ENCODE measurements at regions not wholly inside any gene's neighbourhood (a gene's known extent, or its start where the extent isn't known, plus 50 kb on each side); places are given as distances from the start of the nearest gene placed in this dataset.

DNA sequence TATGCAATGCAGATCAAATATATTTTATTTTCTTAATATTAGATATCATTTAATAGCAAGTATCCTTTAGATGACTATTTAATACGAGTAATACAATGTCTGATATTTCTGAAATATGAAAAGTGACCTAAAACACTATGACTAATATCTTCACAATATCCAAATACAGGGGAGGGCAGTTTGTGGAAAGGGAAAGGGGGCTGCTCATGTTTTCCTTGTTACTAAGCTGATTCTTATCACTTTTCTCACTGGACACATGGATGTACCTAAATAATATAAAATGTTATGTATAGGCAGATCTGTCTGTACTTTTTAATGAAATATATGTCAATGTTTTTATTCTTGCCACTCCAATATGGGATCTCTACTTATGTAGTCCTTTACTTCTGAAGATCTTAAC, 1879.1 kb upstream of the ACO1 start:
- intact Hi-C loops (cut with micrococcal nuclease), result no loop called here
- Histone ChIP-seq H3K27me3 (ENCODE audit: low read depth) (no peaks in the 10 kb centered on the region), H3K36me3 (no peaks in the 10 kb centered on the region), H3K27ac (replicated peaks) (no peak overlapping the region), H3K4me3 (no peak overlapping the region), H3K9me3 (replicated peaks) (peaks cover 5% of the 10 kb centered on the region), H3K4me1 (no peaks in the 10 kb centered on the region)
- DNase-seq, result no peak
- TF ChIP-seq CTCF (IDR thresholded peaks at IDR 0.05; ENCODE audit: borderline replicate concordance), result no peak

DNA sequence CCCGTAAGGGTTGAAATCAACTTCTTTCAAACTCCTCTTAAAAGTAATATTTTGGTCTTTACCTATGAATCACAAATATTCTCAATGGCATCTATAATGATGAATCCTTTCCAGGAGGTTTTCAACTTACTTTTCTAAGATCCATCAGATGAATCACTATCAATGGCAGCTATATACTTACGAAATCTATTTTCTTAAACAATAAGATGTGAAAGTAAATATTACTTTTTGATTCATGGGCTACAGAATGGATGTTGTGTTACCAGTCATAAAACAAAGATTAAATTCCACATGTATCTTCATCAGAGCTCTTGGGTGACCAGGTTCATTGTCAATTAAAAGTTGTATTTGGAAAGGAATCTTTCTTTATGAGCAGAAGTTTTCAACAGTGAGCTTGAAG, 1877.7 kb upstream of the ACO1 start:
- H3K27ac ChIP-seq (replicated peaks), result no peak overlapping the region
- no peaks in the 10 kb centered on the region for H3K36me3 ChIP-seq
- no peak overlapping the region for H3K4me3 ChIP-seq
- no peak for TF ChIP-seq CTCF (IDR thresholded peaks at IDR 0.05; ENCODE audit: borderline replicate concordance)
- no peaks in the 10 kb centered on the region for H3K4me1 ChIP-seq
- no peak for DNase-seq
- peaks cover 5% of the 10 kb centered on the region for H3K9me3 ChIP-seq (replicated peaks)
- H3K27me3 ChIP-seq (ENCODE audit: low read depth), result no peaks in the 10 kb centered on the region
- intact Hi-C loops (cut with micrococcal nuclease), result no loop called here

GRCh38 chr9:30507166-30507565, 1877.3 kb upstream of the ACO1 start:
- H3K27me3 ChIP-seq (ENCODE audit: low read depth), result no peaks in the 10 kb centered on the region
- TF ChIP-seq CTCF (IDR thresholded peaks at IDR 0.05; ENCODE audit: borderline replicate concordance), result no peak
- intact Hi-C loops (cut with micrococcal nuclease), result no loop called here

GRCh38 chr9:30511666-30512065, 1872.8 kb upstream of the ACO1 start:
- no peaks in the 10 kb centered on the region for H3K4me1 ChIP-seq
- H3K27me3 ChIP-seq (ENCODE audit: low read depth), result no peaks in the 10 kb centered on the region
- intact Hi-C loops (cut with micrococcal nuclease), result no loop called here
- no peak for DNase-seq
- no peaks in the 10 kb centered on the region for H3K9me3 ChIP-seq (replicated peaks)
- no peak overlapping the region for H3K27ac ChIP-seq (replicated peaks)
- no peaks in the 10 kb centered on the region for H3K36me3 ChIP-seq
- H3K4me3 ChIP-seq, result no peak overlapping the region
- TF ChIP-seq CTCF (IDR thresholded peaks at IDR 0.05; ENCODE audit: borderline replicate concordance), result no peak

More at GRCh38 chr9:30507166-30507565, 1877.3 kb upstream of the ACO1 start:
- H3K9me3 ChIP-seq (replicated peaks), result peaks cover 5% of the 10 kb centered on the region
- DNase-seq, result no peak
- H3K27ac ChIP-seq (replicated peaks), result no peak overlapping the region
- no peak overlapping the region for H3K4me3 ChIP-seq
- H3K4me1 ChIP-seq, result no peaks in the 10 kb centered on the region
- no peaks in the 10 kb centered on the region for H3K36me3 ChIP-seq

DNA sequence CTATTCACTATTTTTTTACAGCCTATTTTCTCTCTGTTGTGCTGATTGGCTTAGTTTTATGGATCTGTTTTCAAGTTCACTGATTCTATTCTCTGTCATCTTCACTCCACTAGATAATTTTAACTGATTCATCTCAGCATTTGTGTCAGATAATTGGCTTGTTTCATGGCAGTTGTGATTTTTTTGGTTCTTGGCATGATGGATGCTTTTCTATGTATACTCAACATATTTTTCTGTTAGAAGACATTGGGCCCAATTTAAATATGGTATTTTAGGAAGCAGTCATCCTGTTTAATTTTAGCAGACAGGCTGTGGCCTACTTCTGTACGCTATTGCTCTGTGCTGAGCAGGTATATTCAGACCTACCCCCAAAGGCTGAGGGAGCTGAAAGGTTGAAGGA, 1865.3 kb upstream of the ACO1 start:
- no peak overlapping the region for H3K4me3 ChIP-seq
- H3K27ac ChIP-seq (replicated peaks), result no peak overlapping the region
- no peaks in the 10 kb centered on the region for H3K27me3 ChIP-seq (ENCODE audit: low read depth)
- DNase-seq, result no peak
- H3K36me3 ChIP-seq, result no peaks in the 10 kb centered on the region
- intact Hi-C loops (cut with micrococcal nuclease), result no loop called here
- no peak for TF ChIP-seq CTCF (IDR thresholded peaks at IDR 0.05; ENCODE audit: borderline replicate concordance)
- H3K9me3 ChIP-seq (replicated peaks), result no peaks in the 10 kb centered on the region
- H3K4me1 ChIP-seq, result no peaks in the 10 kb centered on the region

DNA sequence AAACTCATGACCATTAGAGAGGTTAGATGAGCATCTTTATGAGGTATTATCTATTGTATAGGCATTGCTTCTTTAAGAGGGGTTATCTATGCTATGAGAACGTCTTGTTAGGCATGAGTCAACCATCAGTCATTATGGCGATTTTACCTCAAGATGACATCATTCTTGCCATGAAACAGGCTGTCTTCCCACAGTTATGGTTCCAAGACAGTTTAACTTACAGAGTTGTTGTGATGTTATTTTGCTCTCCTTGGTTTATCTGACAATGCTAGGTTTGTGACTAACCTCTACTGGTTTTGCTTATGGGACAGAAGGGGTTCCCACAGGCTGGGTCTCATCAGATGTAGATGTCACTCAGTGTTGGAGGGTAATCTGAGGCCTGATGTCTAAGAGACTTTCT, 1864.7 kb upstream of the ACO1 start:
- H3K36me3 ChIP-seq, result no peaks in the 10 kb centered on the region
- intact Hi-C loops (cut with micrococcal nuclease), result no loop called here
- H3K27ac ChIP-seq (replicated peaks), result no peak overlapping the region
- H3K4me3 ChIP-seq, result no peak overlapping the region
- no peaks in the 10 kb centered on the region for H3K9me3 ChIP-seq (replicated peaks)
- no peak for DNase-seq
- no peaks in the 10 kb centered on the region for H3K4me1 ChIP-seq
- no peak for TF ChIP-seq CTCF (IDR thresholded peaks at IDR 0.05; ENCODE audit: borderline replicate concordance)
- no peaks in the 10 kb centered on the region for H3K27me3 ChIP-seq (ENCODE audit: low read depth)

All from left ventricle myocardium inferior (tissue), 1 donor.